Esophagus muscularis mucosa (tissue), 3 donors: ENCODE measurements at regions not wholly inside any gene's neighbourhood (a gene's known extent, or its start where the extent isn't known, plus 50 kb on each side); places are given as distances from the start of the nearest gene placed in this dataset.

ENCODE experiments used
- CTCF ChIP-seq, 3 experiments: fragments of 200-600 bp in 2 of 3; fragments of 450-650 bp in 1 of 3; sonication (generic) in 2 of 3; IDR thresholded peaks; one replicate each; pipeline ENCODE4 v1.5.1; 2017 to 2019; ENCODE audit warnings: antibody characterized with exemption in 3 of 3, mild to moderate bottlenecking in 2 of 3, moderate library complexity in 1 of 3
- POLR2A ChIP-seq: fragments of 450-650 bp; IDR thresholded peaks from one replicate; pipeline ENCODE4 v1.6.1; 2017; ENCODE audit warnings: antibody characterized with exemption, moderate library complexity, mild to moderate bottlenecking, low read depth

GRCh38 chr12:73465106-73465505, 1072.5 kb upstream of the ATXN7L3B start:
- TF ChIP-seq CTCF (IDR thresholded peaks at IDR 0.05) (no peak), POLR2A (no peak)
